Lower leg skin (tissue), 3 donors: ENCODE measurements at regions not wholly inside any gene's neighbourhood (a gene's known extent, or its start where the extent isn't known, plus 50 kb on each side); places are given as distances from the start of the nearest gene placed in this dataset.

Experiments used
- POLR2A ChIP-seq, 2 donors: fragments of 450-650 bp; IDR thresholded peaks; one replicate each; pipeline ENCODE4 v1.6.1; 2016 to 2017; ENCODE audit warnings: antibody characterized with exemption in 2 of 2, mild to moderate bottlenecking in 1 of 2, moderate library complexity in 1 of 2
- TF ChIP-seq, protein P1 (sequence below), 3 donors: fragments of 450-650 bp; IDR thresholded peaks; one replicate each; pipeline ENCODE4 v1.5.1; 2016; ENCODE audit warnings: antibody characterized with exemption in 3 of 3, mild to moderate bottlenecking in 3 of 3, moderate library complexity in 2 of 3

DNA sequence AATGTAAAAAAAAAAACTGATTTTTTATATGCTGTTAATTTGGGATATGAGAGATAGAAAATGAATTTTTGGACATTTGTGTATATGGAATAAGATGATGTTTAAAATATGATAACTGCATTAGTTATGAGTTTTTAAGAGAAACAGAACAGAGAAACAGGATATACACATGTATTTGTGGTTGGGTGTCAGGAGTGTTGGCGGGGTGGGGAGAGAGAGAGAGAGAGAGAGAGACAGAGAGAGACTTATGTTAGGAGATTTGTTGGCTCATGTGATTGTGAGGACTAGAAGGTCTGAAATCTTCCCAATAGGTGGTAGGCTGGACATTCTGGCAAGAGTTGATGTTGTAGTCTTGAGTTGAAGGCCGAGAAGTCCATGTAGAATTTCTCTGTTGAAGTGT, 1121.6 kb upstream of the GBE1 start:
- TF ChIP-seq, protein P1, sequence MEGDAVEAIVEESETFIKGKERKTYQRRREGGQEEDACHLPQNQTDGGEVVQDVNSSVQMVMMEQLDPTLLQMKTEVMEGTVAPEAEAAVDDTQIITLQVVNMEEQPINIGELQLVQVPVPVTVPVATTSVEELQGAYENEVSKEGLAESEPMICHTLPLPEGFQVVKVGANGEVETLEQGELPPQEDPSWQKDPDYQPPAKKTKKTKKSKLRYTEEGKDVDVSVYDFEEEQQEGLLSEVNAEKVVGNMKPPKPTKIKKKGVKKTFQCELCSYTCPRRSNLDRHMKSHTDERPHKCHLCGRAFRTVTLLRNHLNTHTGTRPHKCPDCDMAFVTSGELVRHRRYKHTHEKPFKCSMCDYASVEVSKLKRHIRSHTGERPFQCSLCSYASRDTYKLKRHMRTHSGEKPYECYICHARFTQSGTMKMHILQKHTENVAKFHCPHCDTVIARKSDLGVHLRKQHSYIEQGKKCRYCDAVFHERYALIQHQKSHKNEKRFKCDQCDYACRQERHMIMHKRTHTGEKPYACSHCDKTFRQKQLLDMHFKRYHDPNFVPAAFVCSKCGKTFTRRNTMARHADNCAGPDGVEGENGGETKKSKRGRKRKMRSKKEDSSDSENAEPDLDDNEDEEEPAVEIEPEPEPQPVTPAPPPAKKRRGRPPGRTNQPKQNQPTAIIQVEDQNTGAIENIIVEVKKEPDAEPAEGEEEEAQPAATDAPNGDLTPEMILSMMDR (IDR thresholded peaks at IDR 0.05) = no peak
- no peak for TF ChIP-seq POLR2A (IDR thresholded peaks at IDR 0.05)
